Breast epithelium (tissue), 3 donors: ENCODE measurements at regions not wholly inside any gene's neighbourhood (a gene's known extent, or its start where the extent isn't known, plus 50 kb on each side); places are given as distances from the start of the nearest gene placed in this dataset.

Experiments
- POLR2A ChIP-seq: fragments of 450-650 bp; IDR thresholded peaks from one replicate; pipeline ENCODE4 v1.6.1; 2016; ENCODE audit warnings: antibody characterized with exemption, mild to moderate bottlenecking, moderate library complexity
- TF ChIP-seq, protein P1 (sequence below), 3 donors: fragments of 450-650 bp; IDR thresholded peaks; one replicate each; pipeline ENCODE4 v1.5.1; 2016 to 2017; ENCODE audit warnings: antibody characterized with exemption in 3 of 3, mild to moderate bottlenecking in 3 of 3, moderate library complexity in 3 of 3

DNA sequence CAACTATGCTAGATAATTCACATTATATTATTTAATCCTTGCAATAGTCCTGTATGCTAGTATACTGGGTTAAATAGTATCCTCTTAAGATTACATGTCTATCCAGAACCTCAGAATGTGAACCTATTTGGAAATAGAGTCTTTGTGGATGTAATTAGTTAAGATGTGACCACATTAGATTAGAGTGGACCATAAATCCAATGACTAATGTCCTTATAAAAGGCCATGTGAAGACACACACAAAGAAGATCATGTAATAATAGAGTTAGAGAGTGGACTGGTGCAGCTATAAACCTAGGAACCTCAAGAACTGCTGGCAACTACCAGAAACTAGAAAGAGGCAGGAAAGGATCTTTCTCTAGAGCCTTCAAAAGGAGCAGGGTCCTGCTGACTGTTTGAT lies 263.6 kb upstream of the PTGER4 start:
- TF ChIP-seq, protein P1, sequence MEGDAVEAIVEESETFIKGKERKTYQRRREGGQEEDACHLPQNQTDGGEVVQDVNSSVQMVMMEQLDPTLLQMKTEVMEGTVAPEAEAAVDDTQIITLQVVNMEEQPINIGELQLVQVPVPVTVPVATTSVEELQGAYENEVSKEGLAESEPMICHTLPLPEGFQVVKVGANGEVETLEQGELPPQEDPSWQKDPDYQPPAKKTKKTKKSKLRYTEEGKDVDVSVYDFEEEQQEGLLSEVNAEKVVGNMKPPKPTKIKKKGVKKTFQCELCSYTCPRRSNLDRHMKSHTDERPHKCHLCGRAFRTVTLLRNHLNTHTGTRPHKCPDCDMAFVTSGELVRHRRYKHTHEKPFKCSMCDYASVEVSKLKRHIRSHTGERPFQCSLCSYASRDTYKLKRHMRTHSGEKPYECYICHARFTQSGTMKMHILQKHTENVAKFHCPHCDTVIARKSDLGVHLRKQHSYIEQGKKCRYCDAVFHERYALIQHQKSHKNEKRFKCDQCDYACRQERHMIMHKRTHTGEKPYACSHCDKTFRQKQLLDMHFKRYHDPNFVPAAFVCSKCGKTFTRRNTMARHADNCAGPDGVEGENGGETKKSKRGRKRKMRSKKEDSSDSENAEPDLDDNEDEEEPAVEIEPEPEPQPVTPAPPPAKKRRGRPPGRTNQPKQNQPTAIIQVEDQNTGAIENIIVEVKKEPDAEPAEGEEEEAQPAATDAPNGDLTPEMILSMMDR (IDR thresholded peaks at IDR 0.05), result no peak
- TF ChIP-seq POLR2A, result no peak
